ENCODE measurements at regions not wholly inside any gene's neighbourhood (a gene's known extent, or its start where the extent isn't known, plus 50 kb on each side); places are given as distances from the start of the nearest gene placed in this dataset.
"Not testable (repeated sequence)": the region's sequence is repeated elsewhere in the genome, so short reads cannot be mapped to it uniquely, and the experiment has no call there.

- ATAC-seq (ENCODE audit: low read depth); POLR2A ChIA-PET; H3K4me3 Mint-ChIP-seq; DNase-seq; CTCF ChIA-PET; intact Hi-C loops (cut with micrococcal nuclease); H3K4me1 Mint-ChIP-seq; H3K27ac Mint-ChIP-seq; H3K9me3 Mint-ChIP-seq; H3K27me3 Mint-ChIP-seq; H3K36me3 Mint-ChIP-seq (ENCODE audit: low read depth): not testable (repeated sequence)
Measured at GRCh38 chr18:15164446-15164845, 416.5 kb downstream of the ANKRD30B start.

GRCh38 chr18:15165048-15165447 lies 417.1 kb downstream of the ANKRD30B start:
- H3K36me3 Mint-ChIP-seq (ENCODE audit: low read depth) = no peaks in the 10 kb centered on the region
- TF ChIP-seq CTCF (IDR thresholded peaks at IDR 0.05) = no peak
- H3K27ac Mint-ChIP-seq = no peak overlapping the region
- intact Hi-C loops (cut with micrococcal nuclease) = no loop called here
- no peak for ATAC-seq (ENCODE audit: low read depth)
- ChIA-PET POLR2A (no interaction called here), CTCF (no interaction called here)
- H3K4me1 Mint-ChIP-seq = no peaks in the 10 kb centered on the region
- no peak for DNase-seq
- H3K27me3 Mint-ChIP-seq = no peaks in the 10 kb centered on the region
- peaks cover 8% of the 10 kb centered on the region for H3K9me3 Mint-ChIP-seq
- no peak overlapping the region for H3K4me3 Mint-ChIP-seq

GRCh38 chr18:15193028-15193427 lies 445.1 kb downstream of the ANKRD30B start:
- H3K9me3 Mint-ChIP-seq; intact Hi-C loops (cut with micrococcal nuclease); ATAC-seq (ENCODE audit: low read depth); H3K4me1 Mint-ChIP-seq; CTCF ChIA-PET; H3K27ac Mint-ChIP-seq; H3K36me3 Mint-ChIP-seq (ENCODE audit: low read depth); DNase-seq; POLR2A ChIA-PET; H3K4me3 Mint-ChIP-seq; H3K27me3 Mint-ChIP-seq: not testable (repeated sequence)

GRCh38 chr18:15193813-15194212 lies 445.8 kb downstream of the ANKRD30B start:
- H3K27me3 Mint-ChIP-seq; CTCF ChIA-PET; ATAC-seq (ENCODE audit: low read depth); POLR2A ChIA-PET; H3K36me3 Mint-ChIP-seq (ENCODE audit: low read depth); intact Hi-C loops (cut with micrococcal nuclease); H3K9me3 Mint-ChIP-seq; H3K4me3 Mint-ChIP-seq; H3K27ac Mint-ChIP-seq; DNase-seq; H3K4me1 Mint-ChIP-seq: not testable (repeated sequence)
- peak; percentile 28 for TF ChIP-seq CTCF (IDR thresholded peaks at IDR 0.05)

GRCh38 chr18:15197338-15198115 lies 449.6 kb downstream of the ANKRD30B start:
- ATAC-seq (ENCODE audit: low read depth); H3K4me1 Mint-ChIP-seq; POLR2A ChIA-PET; H3K27me3 Mint-ChIP-seq; H3K9me3 Mint-ChIP-seq; intact Hi-C loops (cut with micrococcal nuclease); H3K36me3 Mint-ChIP-seq (ENCODE audit: low read depth); CTCF ChIA-PET; H3K4me3 Mint-ChIP-seq; H3K27ac Mint-ChIP-seq; DNase-seq: not testable (repeated sequence)

- no peak for TF ChIP-seq CTCF (IDR thresholded peaks at IDR 0.05)
- peaks cover 7% of the 10 kb centered on the region for H3K27me3 Mint-ChIP-seq
- intact Hi-C loops (cut with micrococcal nuclease) = no loop called here
Measured at GRCh38 chr18:15198116-15198389, 450.1 kb downstream of the ANKRD30B start.

More at GRCh38 chr18:15198116-15198389, 450.1 kb downstream of the ANKRD30B start:
- Mint-ChIP-seq H3K9me3 (peaks cover 8% of the 10 kb centered on the region), H3K36me3 (ENCODE audit: low read depth) (no peaks in the 10 kb centered on the region), H3K4me3 (no peak overlapping the region), H3K27ac (no peak overlapping the region), H3K4me1 (no peaks in the 10 kb centered on the region)
- POLR2A ChIA-PET = no interaction called here
- CTCF ChIA-PET = no interaction called here
- DNase-seq (no peak), ATAC-seq (ENCODE audit: low read depth) (no peak)
